IMR-90 (cell line): ENCODE measurements at regions not wholly inside any gene's neighbourhood (a gene's known extent, or its start where the extent isn't known, plus 50 kb on each side); places are given as distances from the start of the nearest gene placed in this dataset.
A peak's percentile ranks its signal among the peaks of the same experiment; 100 is the strongest.

ENCODE experiments used
- ATAC-seq: fragments of 200-7000 bp; cut with Tn5 transposase; 2 replicates; pipeline ENCODE4 v1.9.1; 2020; ENCODE audit warnings: low read depth, mild to moderate bottlenecking, moderate library complexity
- BruUV-seq: library from RNA; stranded (reverse); fragments of 400-500 nt; replicated peaks from 2 replicates; lab custom pipeline; 2021; lab: Mats Ljungman, UMichigan
- CTCF ChIA-PET: fragments of 300-600 bp; formaldehyde crosslinking; extraction: SDS; loops from one replicate; lab custom pipeline; 2021; ENCODE audit warnings: antibody characterized with exemption; lab: Yijun Ruan, JAX
- POLR2A ChIA-PET: fragments of 300-600 bp; sonication (Branson Sonifier 250); formaldehyde crosslinking; loops from one replicate; lab custom pipeline; 2022; ENCODE audit warnings: antibody characterized with exemption; ENCODE audit not compliant: unreplicated experiment; lab: Charles Lee
- DNase-seq: peaks from one replicate; pipeline ENCODE4 v3.0.0; 2013
- H2AFZ ChIP-seq: replicated peaks from 2 replicates; pipeline ENCODE3; 2013; ENCODE audit warnings: low read length, mild to moderate bottlenecking; ENCODE audit not compliant: poor library complexity
- H2AK5ac ChIP-seq: 2 replicates; pipeline ENCODE4 v1.6.1; 2013; ENCODE audit warnings: low read depth, low read length, inconsistent platforms
- H2AK9ac ChIP-seq: replicated peaks from 2 replicates; pipeline ENCODE3; 2013; ENCODE audit warnings: mild to moderate bottlenecking, low read depth, low read length, moderate library complexity; ENCODE audit not compliant: poor library complexity
- H2BK120ac ChIP-seq: 2 replicates; pipeline ENCODE4 v1.6.1; 2013; ENCODE audit warnings: low read depth, low read length, inconsistent platforms
- H2BK15ac ChIP-seq: 3 replicates; pipeline ENCODE4 v1.6.1; 2013; ENCODE audit warnings: low read depth, low read length, inconsistent platforms
- H2BK20ac ChIP-seq: 2 replicates; pipeline ENCODE4 v1.6.1; 2013; ENCODE audit warnings: low read depth, mild to moderate bottlenecking, inconsistent platforms, low read length, moderate library complexity
- H2BK5ac ChIP-seq: 2 replicates; pipeline ENCODE4 v1.6.1; 2013; ENCODE audit warnings: mild to moderate bottlenecking, low read depth, low read length, inconsistent platforms; ENCODE audit not compliant: poor library complexity, severe bottlenecking
- H3K14ac ChIP-seq: replicated peaks from 2 replicates; pipeline ENCODE4 v1.6.1; 2013; ENCODE audit warnings: low read depth, low read length, inconsistent platforms
- H3K18ac ChIP-seq: 2 replicates; pipeline ENCODE4 v1.6.1; 2013; ENCODE audit warnings: low read depth, low read length, control low read depth
- H3K23ac ChIP-seq: 2 replicates; pipeline ENCODE4 v1.6.1; 2013; ENCODE audit warnings: low read depth, low read length, inconsistent platforms
- H3K27ac ChIP-seq: 2 replicates; pipeline ENCODE4 v1.5.1; 2013; ENCODE audit warnings: mild to moderate bottlenecking, control low read depth, low read length; ENCODE audit not compliant: insufficient read depth
- H3K27me3 ChIP-seq: 2 replicates; pipeline ENCODE4 v1.6.1; 2013; ENCODE audit warnings: low read length; ENCODE audit not compliant: control insufficient read depth, insufficient read depth
- H3K36me3 ChIP-seq: 2 replicates; pipeline ENCODE4 v1.6.1; 2013; ENCODE audit warnings: low read length, mixed read lengths; ENCODE audit not compliant: control insufficient read depth, insufficient read depth
- H3K4ac ChIP-seq: 2 replicates; pipeline ENCODE4 v1.6.1; 2013; ENCODE audit warnings: low read depth, low read length, inconsistent platforms
- H3K4me1 ChIP-seq: 2 replicates; pipeline ENCODE4 v1.6.1; 2013; ENCODE audit warnings: low read length, mixed read lengths; ENCODE audit not compliant: control insufficient read depth, insufficient read depth
- H3K4me2 ChIP-seq: 2 replicates; pipeline ENCODE4 v1.6.1; 2013; ENCODE audit warnings: low read depth, mild to moderate bottlenecking, control low read depth, low read length, moderate library complexity
- H3K4me3 ChIP-seq: 2 replicates; pipeline ENCODE4 v1.5.1; 2013; ENCODE audit warnings: low read depth, mild to moderate bottlenecking, control low read depth, low read length, moderate library complexity; ENCODE audit not compliant: insufficient read depth
- H3K56ac ChIP-seq: 2 replicates; pipeline ENCODE4 v1.6.1; 2013; ENCODE audit warnings: low read length, inconsistent platforms; ENCODE audit not compliant: insufficient read depth; ENCODE audit errors: extremely low read depth
- H3K79me1 ChIP-seq, 2 experiments: 2 replicates each; pipeline ENCODE4 v1.6.1; 2013; ENCODE audit warnings: low read length in 2 of 2, inconsistent platforms in 1 of 2, low read depth in 1 of 2
- H3K9ac ChIP-seq: 2 replicates; pipeline ENCODE4 v1.6.1; 2013; ENCODE audit warnings: low read depth, low read length, control low read depth
- H3K9me1 ChIP-seq: 2 replicates; pipeline ENCODE4 v1.6.1; 2013; ENCODE audit warnings: low read length, inconsistent platforms; ENCODE audit not compliant: insufficient read depth
- H3K9me3 ChIP-seq: 2 replicates; pipeline ENCODE4 v1.6.1; 2013; ENCODE audit warnings: low read length; ENCODE audit not compliant: control insufficient read depth, insufficient read depth
- H4K20me1 ChIP-seq: 2 replicates; pipeline ENCODE4 v1.6.1; 2013; ENCODE audit warnings: low read length, inconsistent platforms; ENCODE audit not compliant: insufficient read depth
- H4K5ac ChIP-seq: 2 replicates; pipeline ENCODE4 v1.6.1; 2013; ENCODE audit warnings: mild to moderate bottlenecking, low read depth, low read length, control low read depth
- H4K8ac ChIP-seq, 2 experiments: 2 replicates each; pipeline ENCODE4 v1.6.1; 2013; ENCODE audit warnings: low read depth in 2 of 2, low read length in 2 of 2, control low read depth in 1 of 2, inconsistent platforms in 1 of 2
- H4K91ac ChIP-seq: 2 replicates; pipeline ENCODE4 v1.6.1; 2013; ENCODE audit warnings: low read depth, low read length, inconsistent platforms; ENCODE audit not compliant: insufficient read depth
- CTCF ChIP-seq: conservative IDR thresholded peaks from 2 replicates; pipeline ENCODE4 v1.5.1; 2012; ENCODE audit warnings: mild to moderate bottlenecking, low read depth, low read length, improper control_type of control experiment
- ELK1 ChIP-seq: fragments of 150-350 bp; IDR thresholded peaks from 2 replicates; pipeline ENCODE4 v1.6.1; 2016; ENCODE audit warnings: low read depth, mild to moderate bottlenecking, low read length, moderate library complexity, borderline replicate concordance
- FOS ChIP-seq: fragments of 150-350 bp; IDR thresholded peaks from 2 replicates; pipeline ENCODE4 v1.6.1; 2016; ENCODE audit warnings: low read depth, low read length
- NFE2L2 ChIP-seq: fragments of 150-350 bp; IDR thresholded peaks from 2 replicates; pipeline ENCODE4 v1.6.1; 2016; ENCODE audit warnings: low read depth, mild to moderate bottlenecking, low read length
- RAD21 ChIP-seq: IDR thresholded peaks from 2 replicates; pipeline ENCODE4 v1.6.1; 2012; ENCODE audit warnings: low read length, improper control_type of control experiment
- RFX5 ChIP-seq: IDR thresholded peaks from 2 replicates; pipeline ENCODE4 v1.8.0; 2012; ENCODE audit warnings: low read depth, mild to moderate bottlenecking, low read length, moderate library complexity
- SMC3 ChIP-seq: fragments of 150-350 bp; IDR thresholded peaks from 2 replicates; pipeline ENCODE4 v1.6.1; 2016; ENCODE audit warnings: low read depth, mild to moderate bottlenecking, antibody characterized with exemption, low read length, moderate library complexity
- USF2 ChIP-seq: fragments of 150-350 bp; IDR thresholded peaks from 2 replicates; pipeline ENCODE4 v1.6.1; 2017; ENCODE audit warnings: mild to moderate bottlenecking, antibody characterized with exemption, low read length, low read depth
- WGBS, 2 experiments: methylation state at CpG; one replicate each; pipeline versions ENCODE4 v1.1.5 to v1.1.7; 2013; ENCODE audit warnings: missing lambda C conversion rate in 2 of 2; ENCODE audit not compliant: insufficient read length in 1 of 2; ENCODE audit errors: extremely low coverage in 2 of 2; 5-methylcytosine and 5-hydroxymethylcytosine counted together
- dilution Hi-C: fragments of 300-500 bp; cut with HindIII; formaldehyde crosslinking; loops from one replicate; pipeline ENCODE4 v1.14.3; 2018; ENCODE audit warnings: low sequenced_read_pairs; ENCODE audit not compliant: unreplicated experiment
- in situ Hi-C: fragments of 300-500 bp; cut with MboI; formaldehyde crosslinking; loops from 3 replicates; pipeline ENCODE4 v1.14.3; 2019; ENCODE audit warnings: low sequenced_read_pairs, inconsistent platforms, mixed read lengths
- intact Hi-C: fragments of 100-400 bp; cut with micrococcal nuclease; formaldehyde crosslinking; loops from 2 replicates; pipeline ENCODE4 v1.10.0; 2022

- 0 out of 2 replicates have a peak overlapping the region, but pooled peaks have one; percentile 8 for H4K91ac ChIP-seq
- CTCF ChIA-PET: interaction anchor here (0.6 kb wide), 1 partner anchor 63 kb away, joined by 3 read pairs; no protein-coding TSS in a partner anchor
- H3K36me3 ChIP-seq: no peaks in the 10 kb centered on the region
- peak overlapping the region; percentile 30; the same call in 1 of the 2 replicates for H3K18ac ChIP-seq
- H3K14ac ChIP-seq: peak overlapping the region; percentile 79
- H3K9me3 ChIP-seq: no peaks in the 10 kb centered on the region
- H3K9me1 ChIP-seq: peaks cover 4% of the 10 kb centered on the region; the same call in 1 of the 2 replicates
- peak overlapping the region; percentile 29 for H2AFZ ChIP-seq
- H3K79me1 ChIP-seq: 0 out of 4 replicates have a peak, but pooled peaks cover 0 to 8% of the 10 kb centered on the region in 2 experiments
- no peak for DNase-seq
- no peak overlapping the region for H3K4me3 ChIP-seq
- H4K20me1 ChIP-seq: no peaks in the 10 kb centered on the region
- H2BK20ac ChIP-seq: peak overlapping the region; percentile 50; the same call in 1 of the 2 replicates
- no peak overlapping the region for H3K4me2 ChIP-seq
- peak overlapping the region; percentile 62; the same call in 1 of the 2 replicates for H3K4ac ChIP-seq
- peak overlapping the region; percentile 5; the same call in 1 of the 2 replicates for H3K27ac ChIP-seq
- no peaks in the 10 kb centered on the region for H3K27me3 ChIP-seq
- H4K8ac ChIP-seq: peak overlapping the region in 1 of 2 experiments; percentile 59; a peak in 2 of 4 replicates
- TF ChIP-seq RFX5 (no peak), NFE2L2 (no peak), RAD21 (no peak), CTCF (no peak), SMC3 (no peak), ELK1 (no peak), USF2 (no peak), FOS (no peak)
- in situ Hi-C loops (no loop called here), dilution Hi-C loops (no loop called here), intact Hi-C loops (loop anchor here (5.0 kb wide), 1 partner anchor 46 kb away; no protein-coding TSS in a partner anchor)
- WGBS, 2 experiments: no CpG with 5 or more reads among the region's 3 CpGs
- no peak overlapping the region for H3K23ac ChIP-seq
- H3K4me1 ChIP-seq: peaks cover 11% of the 10 kb centered on the region
- peak overlapping the region; percentile 60; the same call in 2 of the 3 replicates for H2BK15ac ChIP-seq
- H2AK5ac ChIP-seq: peak overlapping the region; percentile 73; the same call in 1 of the 2 replicates
- no TSS peak for BruUV-seq
- peak; percentile 25; the same call in 1 of the 2 replicates for ATAC-seq
- H2AK9ac ChIP-seq: no peak overlapping the region
- POLR2A ChIA-PET: no interaction called here
- no peak overlapping the region for H2BK5ac ChIP-seq
- no peak overlapping the region for H3K56ac ChIP-seq
- no peak overlapping the region for H3K9ac ChIP-seq
- no peak overlapping the region; the same call in 1 of the 2 replicates for H4K5ac ChIP-seq
- H2BK120ac ChIP-seq: peak overlapping the region; percentile 71; the same call in 1 of the 2 replicates
Observed at GRCh38 chr5:54803471-54804011, 181.9 kb downstream of the ESM1 start.
